GM21423 (cell line): ENCODE measurements at regions not wholly inside any gene's neighbourhood (a gene's known extent, or its start where the extent isn't known, plus 50 kb on each side); places are given as distances from the start of the nearest gene placed in this dataset.

Experiments
- ATAC-seq: cut with Tn5 transposase; IDR thresholded peaks from one replicate; pipeline ENCODE4 v1.9.1; 2021; ENCODE audit warnings: mild to moderate bottlenecking, moderate library complexity; ENCODE audit not compliant: unreplicated experiment

DNA sequence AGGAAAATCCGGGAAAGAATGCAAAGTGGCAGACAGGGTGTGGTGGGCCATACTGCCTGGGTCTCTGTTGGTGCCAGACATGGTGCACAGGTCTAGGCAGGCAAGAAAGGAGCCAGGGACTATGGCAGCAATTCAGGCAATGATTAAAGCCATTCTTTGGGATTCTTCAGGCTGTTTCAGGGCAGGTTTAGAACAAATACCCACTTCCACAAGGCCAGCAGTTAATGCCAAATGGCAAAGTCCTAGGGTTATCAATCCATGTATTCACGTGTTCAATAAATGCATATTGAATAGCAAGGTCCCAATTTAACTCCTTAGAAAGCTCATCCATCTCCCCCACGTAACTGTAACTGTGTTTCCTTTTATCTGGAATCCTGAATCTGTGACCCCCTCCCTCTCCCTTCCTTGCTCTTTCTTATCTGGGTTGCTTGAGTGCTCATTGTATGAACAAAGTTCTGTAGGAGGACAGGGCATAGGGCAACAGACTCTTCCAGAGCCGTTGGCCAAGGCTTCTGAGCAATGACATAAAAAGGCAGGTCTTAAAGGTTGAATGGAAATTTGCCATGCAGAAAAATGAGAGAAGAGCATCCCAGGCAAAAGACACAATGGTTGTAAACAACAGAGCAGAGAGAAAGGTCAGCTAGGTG is 146.8 kb upstream of the KLHL29 start:
- ATAC-seq = no peak

- no peak for ATAC-seq
Measured at GRCh38 chr2:23239374-23239773, 145.6 kb upstream of the KLHL29 start.

DNA sequence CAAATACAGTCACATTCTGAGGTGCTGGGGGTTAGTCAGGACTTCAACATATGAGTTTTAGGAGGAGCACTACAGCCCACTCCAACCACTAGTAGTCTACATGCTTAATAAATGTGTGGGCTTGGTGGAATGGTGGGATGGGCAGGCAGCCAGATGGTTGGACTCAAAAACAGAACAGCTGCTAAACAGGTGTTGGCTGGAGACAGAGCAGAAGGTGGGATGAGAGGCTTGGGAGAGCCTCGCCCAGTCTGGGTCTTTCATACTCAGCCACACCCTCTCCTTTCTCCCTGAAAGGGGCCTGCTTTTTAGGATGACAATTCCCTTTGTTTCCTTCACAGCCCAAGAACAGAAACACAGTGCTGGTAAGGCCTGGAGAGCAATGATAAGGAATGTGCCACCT is 143.9 kb upstream of the KLHL29 start:
- ATAC-seq = no peak

- no peak for ATAC-seq
Measured at GRCh38 chr2:23241611-23242245, 143.3 kb upstream of the KLHL29 start.

GRCh38 chr2:23243073-23243659 is 141.8 kb upstream of the KLHL29 start:
- ATAC-seq = no peak

DNA sequence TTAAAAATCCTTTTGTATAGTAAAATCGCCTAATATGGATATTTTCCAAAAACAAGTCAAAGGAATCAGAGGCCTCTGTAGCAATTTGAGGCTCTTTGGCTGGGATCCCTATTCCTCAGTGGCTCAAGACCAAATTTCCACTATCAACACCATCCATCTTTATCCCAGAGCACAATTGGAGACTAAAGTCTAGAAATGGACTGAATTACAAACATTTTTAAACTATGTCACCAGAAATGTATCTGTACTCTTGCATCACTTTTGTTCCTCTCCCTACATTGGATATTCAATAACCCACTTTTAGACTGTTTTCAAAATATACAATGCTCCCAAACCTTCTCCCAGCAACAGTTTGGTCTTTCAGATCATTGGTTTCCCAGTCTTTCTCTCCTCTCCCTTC is 140.4 kb upstream of the KLHL29 start:
- no peak for ATAC-seq

DNA sequence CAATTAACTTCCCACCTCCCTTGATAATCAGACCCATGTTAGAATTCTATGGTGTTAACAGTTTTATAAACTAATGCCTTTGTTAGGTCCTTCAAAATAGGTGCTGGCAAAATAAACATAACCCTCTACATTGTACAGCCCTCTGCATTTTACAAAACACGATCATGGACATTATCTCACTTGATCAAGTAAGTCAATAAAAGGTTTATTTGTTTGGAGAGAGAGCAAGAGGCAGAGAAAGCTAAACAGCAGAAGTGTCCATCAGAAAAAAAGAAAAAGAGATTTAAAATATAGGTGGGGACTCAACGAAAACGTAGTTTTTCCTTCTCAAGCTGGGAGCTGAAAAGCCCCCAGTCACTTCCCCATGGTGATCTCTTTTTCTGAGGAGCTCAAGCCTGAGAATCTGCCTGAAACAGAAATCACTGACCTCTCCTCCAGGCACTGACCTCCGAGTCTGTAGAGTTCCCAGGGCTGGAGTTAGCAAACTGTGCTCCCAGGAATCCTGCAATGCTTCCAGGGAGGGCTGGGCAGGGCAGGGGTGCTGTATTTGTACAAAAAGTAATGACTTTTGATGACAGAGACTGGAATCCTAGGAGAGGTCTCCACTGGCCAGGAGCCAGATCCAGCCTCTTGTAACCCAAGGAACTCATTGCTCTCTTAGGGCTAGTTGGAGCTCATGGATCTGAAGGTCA is 137.8 kb upstream of the KLHL29 start:
- no peak for ATAC-seq

DNA sequence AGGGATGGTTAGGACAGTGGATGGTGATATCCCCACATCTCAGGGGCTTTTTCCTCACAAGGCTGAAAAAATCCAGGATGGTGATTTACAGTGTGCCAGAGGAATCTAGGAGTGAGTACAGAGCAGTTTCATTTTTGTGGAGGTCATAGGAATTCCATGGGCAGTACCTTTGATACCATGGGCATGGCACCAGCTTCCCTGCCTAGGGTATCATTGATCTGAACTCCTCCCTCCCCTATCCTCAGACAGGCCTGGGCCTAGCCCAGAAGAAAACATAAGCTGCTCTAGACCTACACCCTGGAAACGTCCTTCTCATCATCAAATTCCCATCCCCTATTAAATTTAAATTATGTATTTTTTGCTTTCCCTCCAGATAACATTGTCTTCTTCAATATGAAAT is 136.3 kb upstream of the KLHL29 start:
- ATAC-seq = no peak

GRCh38 chr2:23249348-23249747 is 135.6 kb upstream of the KLHL29 start:
- ATAC-seq = no peak

- no peak for ATAC-seq
Measured at GRCh38 chr2:23250371-23250770, 134.6 kb upstream of the KLHL29 start.

GRCh38 chr2:23256643-23257042 is 128.3 kb upstream of the KLHL29 start:
- no peak for ATAC-seq

- no peak for ATAC-seq
Measured at GRCh38 chr2:23260621-23261020, 124.4 kb upstream of the KLHL29 start.

GRCh38 chr2:23268467-23269263 is 116.3 kb upstream of the KLHL29 start:
- no peak for ATAC-seq

- ATAC-seq = no peak
Measured at GRCh38 chr2:23269747-23270146, 115.2 kb upstream of the KLHL29 start.

GRCh38 chr2:23270810-23271209 is 114.2 kb upstream of the KLHL29 start:
- no peak for ATAC-seq

- no peak for ATAC-seq
Measured at GRCh38 chr2:23271230-23271629, 113.7 kb upstream of the KLHL29 start.

GRCh38 chr2:23273786-23274185 is 111.2 kb upstream of the KLHL29 start:
- ATAC-seq = no peak

DNA sequence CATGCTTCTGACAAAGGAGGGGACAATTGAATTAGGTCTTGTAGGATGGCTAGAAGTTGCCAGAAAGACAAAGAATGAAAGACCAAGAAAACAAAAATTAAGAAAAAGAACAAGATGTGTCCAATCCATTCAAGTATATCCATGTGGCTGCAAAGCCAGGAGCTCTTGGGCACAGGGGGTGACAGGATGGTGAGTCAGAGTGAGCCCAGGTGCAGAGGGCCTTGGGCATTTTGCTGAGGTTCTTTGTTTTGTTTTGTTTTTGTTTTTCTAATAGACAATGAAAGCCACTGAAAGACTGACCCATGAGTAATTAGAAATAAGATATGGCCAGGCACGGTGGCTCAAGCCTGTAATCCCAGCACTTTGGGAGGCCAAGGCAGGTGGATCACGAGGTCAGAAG is 104.6 kb upstream of the KLHL29 start:
- no peak for ATAC-seq

DNA sequence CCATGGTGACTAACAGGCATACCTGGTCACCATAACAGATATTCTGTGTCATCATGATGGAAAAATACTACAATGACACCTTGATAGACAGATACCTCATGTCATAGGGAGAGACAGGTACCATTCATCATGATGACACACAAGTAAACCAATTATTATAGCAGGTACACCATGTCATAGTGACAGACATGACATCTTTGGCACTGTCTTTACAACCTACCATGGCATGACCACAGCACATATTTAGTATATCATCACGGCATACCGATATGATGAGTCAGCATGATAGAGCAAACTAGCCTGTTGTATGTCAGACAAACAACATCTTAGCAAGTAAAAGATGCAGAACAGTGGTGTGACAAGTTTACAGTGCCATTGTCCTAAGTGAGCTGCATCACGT is 101.3 kb upstream of the KLHL29 start:
- ATAC-seq = no peak

- ATAC-seq = no peak
Measured at GRCh38 chr2:23285091-23285800, 99.7 kb upstream of the KLHL29 start.
